HG02840 (cell line): ENCODE measurements at regions not wholly inside any gene's neighbourhood (a gene's known extent, or its start where the extent isn't known, plus 50 kb on each side); places are given as distances from the start of the nearest gene placed in this dataset.

Experiments used
- ATAC-seq: cut with Tn5 transposase; IDR thresholded peaks from one replicate; pipeline ENCODE4 v1.9.1; 2021; ENCODE audit warnings: mild to moderate bottlenecking, moderate library complexity, moderate number of reproducible peaks; ENCODE audit not compliant: unreplicated experiment, low FRiP score

DNA sequence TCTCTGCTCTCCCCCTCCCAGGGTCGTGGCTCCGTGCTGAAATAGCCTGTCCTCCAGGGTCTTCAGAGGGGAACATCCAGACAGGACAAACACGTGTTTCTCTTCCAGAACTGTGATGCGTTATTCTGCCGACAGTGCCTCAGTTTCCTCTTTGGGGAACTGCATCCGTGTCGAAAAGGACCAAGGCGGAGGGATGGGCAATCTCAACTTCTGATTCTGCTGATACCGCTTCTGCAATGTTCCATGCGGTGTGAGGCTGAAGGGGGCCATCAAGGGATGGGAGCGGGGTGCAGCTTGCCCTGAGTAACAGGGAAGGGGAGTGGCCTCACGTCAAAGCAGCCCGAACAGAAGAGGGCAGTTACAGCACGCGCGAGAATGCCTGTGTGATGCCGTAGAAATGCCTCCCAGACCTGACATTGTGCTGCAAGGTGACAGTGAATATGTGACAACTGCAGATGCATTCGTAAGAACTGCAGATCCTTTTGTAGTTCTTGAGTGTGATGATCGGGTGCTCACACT is 275.7 kb downstream of the SHQ1 start:
- no peak for ATAC-seq

DNA sequence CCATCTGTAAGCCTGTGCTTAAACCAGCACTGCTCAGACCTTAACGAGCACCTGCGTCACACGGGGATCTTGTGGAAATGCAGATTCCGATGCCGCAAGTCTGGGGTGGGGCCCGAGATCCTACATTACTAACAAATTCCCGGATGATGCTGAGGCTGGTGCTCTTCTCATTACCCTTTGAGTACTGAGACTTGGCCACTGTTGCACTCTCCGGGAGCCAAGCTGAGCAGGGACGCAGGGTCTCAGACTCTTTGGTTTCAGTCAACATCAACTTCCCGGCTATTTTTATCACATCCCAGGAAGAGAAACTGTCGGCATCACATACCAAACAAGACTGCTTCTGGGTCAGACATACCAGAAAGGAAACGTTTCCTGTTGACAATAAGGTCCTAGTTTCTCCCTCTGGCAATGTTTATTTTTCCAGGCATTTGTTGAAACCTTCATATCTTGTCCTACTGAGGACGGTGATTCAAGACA is 276.6 kb downstream of the SHQ1 start:
- ATAC-seq: no peak

DNA sequence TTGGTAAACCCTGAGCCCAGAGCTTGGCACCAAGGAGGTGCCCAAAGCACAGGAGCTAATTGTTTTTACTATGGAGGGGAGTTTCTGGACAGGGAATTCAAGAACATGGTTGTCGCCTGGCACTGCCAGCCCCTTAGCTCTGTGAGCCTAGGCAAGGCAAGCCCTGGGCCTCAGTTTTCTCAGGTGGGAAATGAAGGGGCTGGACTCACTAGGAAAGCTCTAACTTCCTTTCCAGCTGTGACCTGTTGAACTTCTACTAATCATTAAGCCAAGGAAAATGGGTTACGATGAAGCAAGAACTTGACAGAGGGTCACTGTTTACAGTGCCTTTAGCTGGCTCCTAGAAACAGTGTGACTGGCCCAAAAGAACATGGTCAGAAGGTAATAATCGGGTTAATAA is 277.2 kb downstream of the SHQ1 start:
- no peak for ATAC-seq

DNA sequence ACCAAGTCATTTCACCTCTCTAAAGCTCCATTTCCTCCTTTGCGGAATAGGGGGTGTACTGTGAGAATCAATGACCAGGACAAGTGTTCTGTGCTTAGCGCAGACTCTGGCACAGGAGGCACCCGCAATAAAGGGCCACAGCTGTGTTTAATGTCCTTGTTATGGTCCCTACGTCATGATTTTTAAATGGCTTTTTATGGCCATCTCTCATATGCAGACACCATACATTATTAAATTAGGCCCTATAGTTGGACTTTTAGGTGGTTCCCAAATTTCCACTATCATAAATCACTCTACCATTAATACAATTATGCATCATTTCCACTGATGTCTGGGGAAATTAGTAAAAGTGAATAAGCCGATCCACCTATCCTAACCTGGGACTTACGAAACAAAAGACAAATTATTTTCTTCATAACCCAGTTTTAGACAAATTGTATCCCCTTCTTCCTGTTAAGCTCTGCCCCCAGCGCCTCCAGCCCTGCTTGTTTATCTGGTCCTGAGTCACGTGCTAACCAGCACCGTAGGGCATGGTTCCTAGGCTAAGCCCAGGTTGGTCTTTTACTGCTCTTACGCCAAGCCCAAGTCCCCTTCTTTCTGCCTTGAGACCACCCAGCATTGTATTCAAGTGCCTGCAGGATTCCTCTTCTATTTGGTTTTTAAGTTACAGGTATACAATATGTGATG is 278.3 kb downstream of the SHQ1 start:
- ATAC-seq: no peak

DNA sequence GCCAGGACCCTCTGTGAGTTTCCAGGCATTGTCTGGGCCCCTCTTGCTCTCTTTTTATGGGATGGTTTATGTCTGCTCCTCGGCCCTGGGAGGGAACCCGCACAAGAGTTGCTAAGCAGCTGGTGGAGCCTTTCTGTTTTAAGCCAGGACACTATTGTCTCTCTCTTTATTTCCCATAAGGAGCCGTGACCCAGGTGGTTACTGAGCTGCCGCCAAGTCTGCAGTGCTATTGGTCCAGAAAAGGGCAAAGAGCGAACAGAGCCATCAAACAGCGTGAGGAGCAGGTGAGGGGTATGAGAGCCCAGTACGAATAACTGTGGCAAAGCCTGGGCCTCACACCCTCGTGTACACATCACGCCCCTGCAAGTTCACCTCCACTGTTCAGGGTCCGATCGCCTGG is 280.2 kb downstream of the SHQ1 start:
- ATAC-seq: no peak

DNA sequence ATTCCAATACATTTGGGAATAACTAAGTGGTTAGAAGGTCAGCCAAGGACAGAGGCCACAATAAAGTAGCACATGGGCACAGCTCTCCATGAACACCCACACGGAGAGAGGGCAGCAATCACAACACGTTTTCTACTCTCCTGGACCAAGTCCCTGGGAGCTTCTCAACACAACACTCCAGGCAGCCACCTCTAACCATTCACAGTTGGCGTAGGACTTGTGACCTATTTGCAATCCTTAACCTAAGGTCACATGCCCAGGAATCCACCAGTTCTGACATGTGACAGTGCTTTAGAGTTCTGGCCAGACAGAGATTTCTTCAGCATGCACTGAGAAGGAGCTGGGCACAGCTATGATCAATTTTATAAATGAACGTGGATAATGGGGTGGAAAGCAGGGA is 280.8 kb downstream of the SHQ1 start:
- no peak for ATAC-seq

DNA sequence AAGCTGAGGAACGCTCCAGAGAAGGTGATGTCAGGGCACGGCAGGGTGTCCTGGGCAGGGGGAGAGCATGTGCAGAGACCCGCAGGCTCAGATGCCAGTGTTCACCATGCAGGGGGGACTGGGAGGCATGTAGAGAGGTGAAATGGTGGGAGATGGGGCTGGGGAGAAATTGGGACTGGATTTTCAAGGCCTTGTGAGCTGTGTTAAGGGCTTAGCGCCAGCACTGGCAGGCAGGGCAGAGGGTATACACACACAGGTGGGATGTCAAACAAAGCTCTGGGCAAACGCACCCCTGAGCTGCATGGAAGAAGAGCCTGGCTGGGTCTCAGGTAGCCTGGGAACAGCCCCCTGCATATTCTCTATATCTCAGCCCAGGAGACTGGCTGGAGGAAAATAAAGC is 282.7 kb downstream of the SHQ1 start:
- ATAC-seq: no peak

DNA sequence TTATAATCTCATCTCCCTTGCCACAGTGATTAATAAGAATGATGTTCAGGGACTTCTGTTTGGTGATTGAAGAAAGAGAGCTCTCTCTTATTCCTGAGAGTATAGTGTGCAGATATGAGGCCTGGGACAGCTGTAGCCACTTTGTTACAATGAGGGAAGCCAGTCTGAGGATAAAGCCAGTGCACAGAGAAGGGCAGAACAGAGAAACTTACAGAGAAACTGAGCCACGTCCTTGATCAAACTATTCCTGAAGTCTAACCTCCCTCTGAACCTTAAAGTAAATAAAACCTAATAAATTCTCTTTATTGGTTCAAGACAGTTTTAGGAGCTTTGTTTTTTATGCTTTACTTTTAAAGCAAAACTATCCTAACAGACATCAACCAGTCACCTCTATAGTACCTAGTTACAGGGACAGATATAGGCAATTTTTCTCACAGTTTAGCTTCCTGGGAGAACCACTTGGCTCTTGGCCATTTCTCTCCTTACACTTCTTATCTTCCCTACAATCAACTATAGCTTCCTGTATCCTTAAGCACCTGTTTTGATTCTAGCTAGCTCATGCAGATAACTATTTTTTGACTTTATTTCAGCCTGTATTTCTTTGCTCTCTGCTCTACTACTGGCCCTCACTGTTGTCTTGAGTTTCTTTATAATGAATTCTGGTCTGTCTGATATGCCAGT is 284.4 kb downstream of the SHQ1 start:
- no peak for ATAC-seq

DNA sequence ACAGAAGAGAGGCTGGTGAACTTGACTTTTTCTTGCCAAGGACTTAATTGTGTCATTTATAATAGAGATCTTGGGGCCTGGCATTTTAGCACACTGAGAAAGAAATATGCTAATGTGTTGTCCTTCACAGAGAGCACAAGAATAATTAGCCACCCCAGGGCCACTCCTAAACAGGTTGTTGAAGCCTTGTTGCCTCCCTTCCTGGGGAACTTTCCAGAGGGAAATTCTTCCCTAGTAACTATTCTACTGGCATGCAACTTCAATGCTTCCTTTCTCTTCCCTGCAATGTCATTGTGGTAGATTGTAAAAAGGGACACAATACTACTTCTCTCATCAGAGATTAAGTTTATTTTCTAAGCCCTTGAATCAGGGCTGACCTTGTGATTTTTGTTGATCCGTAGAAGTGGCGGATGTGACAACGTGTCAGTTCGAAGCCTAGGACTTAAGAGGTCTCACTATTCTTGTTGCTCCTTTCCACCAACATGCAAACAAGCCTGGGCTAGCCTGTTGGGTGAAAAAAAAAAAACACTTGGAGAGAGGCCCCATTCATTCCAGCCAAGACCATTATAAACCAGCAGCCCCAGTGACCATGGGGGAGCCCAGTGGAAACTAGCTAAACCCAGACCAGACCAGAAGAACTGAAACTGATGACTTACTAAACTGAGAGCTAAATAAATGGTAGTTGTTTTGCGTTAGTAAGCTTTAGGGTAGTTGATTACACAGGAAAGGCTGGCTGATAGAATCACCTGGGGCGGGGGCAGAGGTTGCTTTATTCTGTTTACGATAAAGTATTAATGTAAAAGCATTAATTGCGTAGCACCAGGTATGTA is 287.2 kb downstream of the SHQ1 start:
- ATAC-seq: no peak

DNA sequence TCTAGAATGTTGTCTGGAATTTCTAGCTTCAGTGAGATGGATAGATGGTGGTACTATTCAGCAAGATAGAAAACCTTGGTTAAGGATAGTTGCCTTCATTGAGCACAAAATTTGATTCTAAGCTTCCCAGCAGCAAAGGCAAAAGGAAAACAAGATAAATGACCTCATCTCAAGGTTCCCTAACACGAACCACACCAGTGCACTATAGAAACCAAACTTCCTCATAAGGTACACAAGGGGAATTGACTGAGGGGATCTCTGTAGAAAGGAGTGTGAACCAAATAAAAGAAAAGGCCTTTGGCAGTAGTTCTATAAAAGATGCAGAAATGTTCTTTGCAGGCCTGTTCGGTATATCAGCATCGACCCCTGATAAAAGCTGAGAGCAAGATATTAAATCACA is 288.9 kb downstream of the SHQ1 start:
- no peak for ATAC-seq

DNA sequence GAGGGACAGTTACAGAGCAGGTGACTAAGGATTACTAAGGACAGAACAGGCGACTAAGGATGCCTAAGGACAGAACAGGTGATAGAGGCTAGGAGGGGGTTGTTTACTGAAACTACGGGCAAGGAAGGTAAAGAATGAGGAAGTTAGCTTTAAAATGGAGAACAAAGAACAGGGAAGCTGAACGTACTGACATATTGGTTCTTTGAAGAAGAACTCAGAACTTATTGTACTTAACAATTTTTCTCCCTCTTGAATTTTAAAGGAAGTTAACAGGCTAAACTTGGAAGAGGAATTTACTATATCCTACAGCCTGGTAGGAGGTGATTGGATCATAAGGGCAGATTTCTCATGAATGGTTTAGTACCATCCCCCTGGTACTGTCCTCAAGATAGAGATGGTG is 290.2 kb downstream of the SHQ1 start:
- no peak for ATAC-seq

DNA sequence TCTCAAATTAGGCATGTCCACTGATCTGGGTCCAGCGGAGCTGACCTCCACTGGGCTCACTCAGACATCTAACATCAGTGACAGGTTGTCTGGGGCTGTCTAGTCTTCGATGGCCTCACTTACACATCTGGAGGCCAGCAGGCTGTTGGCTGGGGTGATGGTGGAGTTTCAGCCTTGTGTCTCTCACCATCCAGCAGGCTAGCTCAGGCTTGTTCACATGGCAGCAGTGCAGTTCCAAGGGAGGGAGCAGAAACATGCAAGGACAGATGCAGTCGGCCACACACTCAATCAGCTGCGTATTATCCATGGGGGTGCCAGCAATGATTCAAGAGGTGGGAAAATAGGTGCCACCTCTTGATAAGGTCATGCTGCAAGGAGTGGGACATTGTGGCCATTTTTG is 292.5 kb downstream of the SHQ1 start:
- ATAC-seq: no peak

DNA sequence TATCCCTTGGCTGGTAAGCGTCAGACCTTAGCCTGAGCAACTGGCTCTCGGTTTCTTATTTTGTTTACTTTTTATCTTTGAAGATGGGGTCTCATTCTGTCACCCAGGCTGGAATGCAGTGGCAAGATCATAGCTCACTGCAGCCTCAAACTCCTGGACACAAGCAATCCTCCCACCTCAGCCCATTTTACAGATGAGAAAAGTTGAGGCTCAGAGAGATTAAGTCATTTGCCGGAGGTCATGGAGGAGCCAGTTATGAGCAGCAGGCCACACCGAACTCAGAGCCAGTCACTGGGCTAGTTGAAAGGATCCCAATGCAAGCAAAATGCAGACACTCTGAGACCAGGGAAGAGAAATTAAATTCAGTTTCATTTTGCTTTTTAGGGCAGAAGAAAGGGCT is 293.6 kb downstream of the SHQ1 start:
- ATAC-seq: no peak

DNA sequence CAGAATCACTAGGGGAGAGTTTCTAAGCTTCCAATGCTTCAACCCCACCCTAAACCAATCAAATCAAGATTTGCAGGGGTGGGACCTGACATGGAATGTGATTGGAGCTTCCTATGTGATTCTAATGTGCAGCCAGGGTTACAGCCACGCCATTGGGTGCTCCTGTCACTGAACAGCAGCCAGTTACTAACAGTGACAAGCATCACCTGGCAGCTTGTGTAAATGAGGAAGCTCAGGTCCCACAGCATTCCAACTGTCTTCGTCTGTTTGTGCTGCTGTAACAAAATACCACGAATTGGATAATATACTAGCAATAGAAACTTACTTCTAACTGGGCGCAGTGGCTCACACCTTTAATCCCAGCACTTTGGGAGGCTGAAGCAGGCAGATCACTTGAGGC is 294.9 kb downstream of the SHQ1 start:
- no peak for ATAC-seq

DNA sequence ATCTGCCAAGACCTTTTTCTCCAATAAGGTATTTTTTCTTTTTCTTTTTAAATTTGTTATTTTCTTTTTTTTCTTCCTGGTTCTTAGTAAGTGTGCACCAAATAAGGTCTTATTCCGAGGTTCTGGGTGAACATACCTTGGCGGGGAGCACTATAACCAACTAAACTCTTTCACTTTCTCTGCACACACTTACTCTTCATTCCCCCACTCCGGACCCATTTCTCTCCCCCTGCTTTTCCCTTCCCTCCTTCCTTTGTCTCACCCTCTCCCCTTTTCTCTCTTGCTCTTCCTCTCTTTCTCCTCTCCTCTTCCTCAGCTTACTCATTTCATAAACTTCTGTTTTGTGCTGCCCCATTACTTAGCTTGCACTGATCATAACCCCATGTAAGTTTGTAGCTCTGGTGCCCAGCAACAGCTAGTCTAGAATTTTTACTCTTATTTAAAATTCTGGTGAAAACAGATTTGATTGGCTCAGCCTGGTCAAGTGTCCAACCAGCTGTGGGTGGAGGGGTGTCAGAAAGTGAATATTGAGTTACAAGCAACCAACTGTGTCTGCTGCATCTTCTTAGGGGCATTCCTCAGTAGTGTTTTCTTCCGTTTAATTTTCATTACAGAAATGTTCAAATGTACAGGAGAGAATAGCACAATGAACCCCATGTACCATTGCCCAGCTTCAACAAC is 297.5 kb downstream of the SHQ1 start:
- ATAC-seq: no peak

DNA sequence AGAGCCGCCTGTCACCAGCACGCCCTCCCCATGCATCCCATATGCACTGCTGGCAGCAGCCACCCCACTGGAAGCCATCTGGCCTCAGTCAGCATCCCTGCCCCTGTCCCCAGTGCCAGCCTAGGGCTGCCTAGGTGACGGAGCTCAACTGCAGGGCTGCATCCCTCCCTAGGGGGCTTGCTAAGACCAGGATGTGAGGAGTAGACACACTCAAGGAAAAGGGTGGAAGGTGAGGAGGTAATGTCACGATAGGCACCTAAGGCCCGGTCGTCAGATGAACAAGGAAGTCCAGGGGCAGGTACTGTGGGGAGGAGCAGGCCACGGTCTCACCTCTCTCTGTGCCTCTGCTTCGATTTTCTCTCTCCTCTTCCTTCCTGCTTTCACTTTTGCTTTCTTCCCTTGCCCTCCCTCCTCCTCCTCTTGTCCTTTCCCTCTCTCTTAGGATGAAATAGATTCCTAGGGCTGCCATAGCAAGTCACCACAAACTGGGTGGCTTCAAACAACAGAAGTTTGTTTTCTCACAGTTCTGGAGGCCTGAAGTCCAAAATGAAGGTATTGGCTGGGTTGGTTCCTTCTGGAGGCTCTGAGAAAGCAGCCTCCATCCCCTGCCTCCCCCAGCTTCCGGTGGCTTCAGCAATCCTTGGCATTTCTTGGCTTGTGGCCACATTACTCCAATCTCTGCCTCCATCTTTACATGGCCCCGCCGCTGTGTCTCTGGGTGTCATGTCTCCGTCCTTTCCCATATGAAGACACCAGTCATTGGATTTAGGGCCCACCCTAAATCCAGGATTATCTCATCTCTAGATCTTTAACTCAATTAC is 298.3 kb downstream of the SHQ1 start:
- ATAC-seq: no peak

DNA sequence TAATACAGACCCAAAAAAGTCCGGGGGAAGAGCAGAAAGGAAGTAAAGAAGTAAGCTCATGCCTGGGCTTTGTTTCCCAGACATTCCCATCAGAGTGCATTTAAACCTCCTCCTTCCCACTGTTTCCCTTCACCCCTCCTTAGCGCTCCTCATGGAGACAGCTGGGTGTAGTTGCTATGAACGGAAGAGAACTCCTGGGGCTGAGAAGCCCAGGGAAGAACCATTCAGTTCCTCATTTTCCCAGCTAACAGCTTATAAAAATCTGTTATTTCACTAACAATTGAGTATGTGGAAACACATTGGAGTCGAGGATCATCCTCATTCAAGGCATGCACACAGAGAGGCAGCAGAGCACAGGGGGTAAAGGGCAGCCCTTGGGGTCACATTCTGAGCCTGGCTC is 299.3 kb downstream of the SHQ1 start:
- ATAC-seq: no peak

DNA sequence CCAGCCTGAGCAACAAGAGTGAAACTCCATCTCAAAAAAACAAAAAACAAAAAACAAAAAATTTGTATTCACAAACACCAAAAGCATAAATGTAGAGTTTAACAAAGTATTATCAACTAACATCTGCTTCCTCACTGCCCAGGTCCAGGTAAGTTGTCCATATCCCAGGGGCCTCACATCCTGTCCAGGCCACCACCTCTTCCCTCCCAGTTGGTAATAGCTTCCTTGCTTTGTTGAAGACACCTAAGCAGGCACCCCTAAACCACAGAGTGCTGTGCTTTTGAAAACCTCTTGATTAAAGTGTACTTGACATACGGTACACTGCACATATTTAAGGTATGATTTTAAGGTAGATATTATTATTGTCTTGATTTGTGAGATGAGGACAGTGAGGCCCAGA is 299.8 kb downstream of the SHQ1 start:
- no peak for ATAC-seq

DNA sequence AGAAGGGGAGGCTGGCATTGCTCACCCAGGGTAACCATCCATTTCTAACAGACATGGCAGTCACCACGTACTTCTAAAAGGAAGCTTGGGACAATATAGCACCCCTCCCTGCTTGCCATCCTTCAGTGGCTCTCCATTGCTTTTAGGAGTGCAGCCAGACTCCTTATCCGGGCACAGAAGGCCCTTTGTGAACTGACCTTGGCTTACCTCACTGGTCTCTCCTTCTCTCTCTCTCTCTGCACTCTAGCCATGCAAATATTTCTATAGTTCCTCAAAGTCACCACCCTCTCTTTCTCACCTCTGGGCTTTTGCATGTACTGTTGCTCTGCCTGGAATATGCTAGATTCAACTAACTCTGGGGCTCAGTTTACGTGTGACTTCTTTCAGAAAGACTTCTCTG is 301.1 kb downstream of the SHQ1 start:
- no peak for ATAC-seq

DNA sequence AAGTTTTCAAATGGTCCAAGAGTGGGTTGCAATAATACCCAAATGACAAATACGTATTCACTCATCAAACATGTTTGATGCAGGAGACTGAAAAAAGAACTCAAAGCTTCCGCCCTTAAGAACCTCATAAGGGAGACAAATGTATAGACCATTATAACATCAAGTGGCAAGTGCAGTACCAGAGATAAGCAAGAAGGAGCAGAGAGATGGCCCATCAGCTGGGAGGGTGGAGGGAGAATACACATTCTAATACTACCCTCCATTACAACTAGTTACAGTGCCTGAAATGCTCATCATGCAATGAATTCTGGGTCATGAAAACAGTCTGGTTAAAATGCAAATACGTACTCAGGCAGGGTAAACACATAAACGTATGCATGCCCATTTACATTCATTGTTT is 304.0 kb downstream of the SHQ1 start:
- ATAC-seq: no peak
